ENCODE measurements at regions not wholly inside any gene's neighbourhood (a gene's known extent, or its start where the extent isn't known, plus 50 kb on each side); places are given as distances from the start of the nearest gene placed in this dataset.

- BruUV-seq (replicated peaks), result no TSS peak
- H3K27ac Mint-ChIP-seq (ENCODE audit: unreplicated experiment), result no peak overlapping the region
- H3K36me3 Mint-ChIP-seq (ENCODE audit: insufficient read depth, unreplicated experiment), result no peaks in the 10 kb centered on the region
- no peak overlapping the region for H3K4me3 Mint-ChIP-seq (ENCODE audit: low read depth, unreplicated experiment)
- TF ChIP-seq CTCF (IDR thresholded peaks at IDR 0.05; ENCODE audit: unreplicated experiment), result no peak
- no peaks in the 10 kb centered on the region for H3K27me3 Mint-ChIP-seq (ENCODE audit: unreplicated experiment)
- intact Hi-C loops (cut with micrococcal nuclease; ENCODE audit: unreplicated experiment), result loop anchor here (5.0 kb wide), 2 partner anchors 164 to 171 kb away; no protein-coding TSS in a partner anchor
- CTCF ChIA-PET, result no interaction called here
- peaks cover 4% of the 10 kb centered on the region for H3K9me3 Mint-ChIP-seq (ENCODE audit: low read depth, unreplicated experiment)
- H3K4me1 Mint-ChIP-seq (ENCODE audit: low read depth, unreplicated experiment), result peaks cover 16% of the 10 kb centered on the region
- DNase-seq, result no peak
Measured at GRCh38 chr5:31023105-31023504, 170.4 kb upstream of the CDH6 start.

GRCh38 chr5:31021181-31021624 lies 172.3 kb upstream of the CDH6 start:
- DNase-seq, result no peak
- Mint-ChIP-seq H3K4me3 (ENCODE audit: low read depth, unreplicated experiment) (no peak overlapping the region), H3K9me3 (ENCODE audit: low read depth, unreplicated experiment) (peaks cover 10% of the 10 kb centered on the region), H3K27me3 (ENCODE audit: unreplicated experiment) (no peaks in the 10 kb centered on the region), H3K4me1 (ENCODE audit: low read depth, unreplicated experiment) (peaks cover 16% of the 10 kb centered on the region), H3K36me3 (ENCODE audit: insufficient read depth, unreplicated experiment) (no peaks in the 10 kb centered on the region), H3K27ac (ENCODE audit: unreplicated experiment) (no peak overlapping the region)
- no TSS peak for BruUV-seq (replicated peaks)
- CTCF ChIA-PET, result interaction anchor here (0.5 kb wide), 1 partner anchor 108 kb away, joined by 3 read pairs; no protein-coding TSS in a partner anchor
- TF ChIP-seq CTCF (IDR thresholded peaks at IDR 0.05; ENCODE audit: unreplicated experiment), result no peak
- intact Hi-C loops (cut with micrococcal nuclease; ENCODE audit: unreplicated experiment), result loop anchor here (5.0 kb wide), 2 partner anchors 166 to 169 kb away; no protein-coding TSS in a partner anchor

- DNase-seq, result no peak
- no peaks in the 10 kb centered on the region for H3K4me1 Mint-ChIP-seq (ENCODE audit: low read depth, unreplicated experiment)
- no TSS peak for BruUV-seq (replicated peaks)
- no peak for TF ChIP-seq CTCF (IDR thresholded peaks at IDR 0.05; ENCODE audit: unreplicated experiment)
- H3K36me3 Mint-ChIP-seq (ENCODE audit: insufficient read depth, unreplicated experiment), result no peaks in the 10 kb centered on the region
- intact Hi-C loops (cut with micrococcal nuclease; ENCODE audit: unreplicated experiment), result no loop called here
- CTCF ChIA-PET, result no interaction called here
- no peak overlapping the region for H3K4me3 Mint-ChIP-seq (ENCODE audit: low read depth, unreplicated experiment)
- no peaks in the 10 kb centered on the region for H3K27me3 Mint-ChIP-seq (ENCODE audit: unreplicated experiment)
- peaks cover 23% of the 10 kb centered on the region for H3K9me3 Mint-ChIP-seq (ENCODE audit: low read depth, unreplicated experiment)
- H3K27ac Mint-ChIP-seq (ENCODE audit: unreplicated experiment), result no peak overlapping the region
Measured at GRCh38 chr5:31008231-31008630, 185.3 kb upstream of the CDH6 start.

GRCh38 chr5:31007672-31008071 lies 185.8 kb upstream of the CDH6 start:
- no peak for DNase-seq
- H3K4me1 Mint-ChIP-seq (ENCODE audit: low read depth, unreplicated experiment), result no peaks in the 10 kb centered on the region
- H3K36me3 Mint-ChIP-seq (ENCODE audit: insufficient read depth, unreplicated experiment), result no peaks in the 10 kb centered on the region
- H3K4me3 Mint-ChIP-seq (ENCODE audit: low read depth, unreplicated experiment), result no peak overlapping the region
- peaks cover 23% of the 10 kb centered on the region for H3K9me3 Mint-ChIP-seq (ENCODE audit: low read depth, unreplicated experiment)
- intact Hi-C loops (cut with micrococcal nuclease; ENCODE audit: unreplicated experiment), result no loop called here
- TF ChIP-seq CTCF (IDR thresholded peaks at IDR 0.05; ENCODE audit: unreplicated experiment), result no peak
- no peak overlapping the region for H3K27ac Mint-ChIP-seq (ENCODE audit: unreplicated experiment)
- no peaks in the 10 kb centered on the region for H3K27me3 Mint-ChIP-seq (ENCODE audit: unreplicated experiment)
- no TSS peak for BruUV-seq (replicated peaks)
- CTCF ChIA-PET, result no interaction called here
